ENCODE measurements at regions not wholly inside any gene's neighbourhood (a gene's known extent, or its start where the extent isn't known, plus 50 kb on each side); places are given as distances from the start of the nearest gene placed in this dataset.

DNA sequence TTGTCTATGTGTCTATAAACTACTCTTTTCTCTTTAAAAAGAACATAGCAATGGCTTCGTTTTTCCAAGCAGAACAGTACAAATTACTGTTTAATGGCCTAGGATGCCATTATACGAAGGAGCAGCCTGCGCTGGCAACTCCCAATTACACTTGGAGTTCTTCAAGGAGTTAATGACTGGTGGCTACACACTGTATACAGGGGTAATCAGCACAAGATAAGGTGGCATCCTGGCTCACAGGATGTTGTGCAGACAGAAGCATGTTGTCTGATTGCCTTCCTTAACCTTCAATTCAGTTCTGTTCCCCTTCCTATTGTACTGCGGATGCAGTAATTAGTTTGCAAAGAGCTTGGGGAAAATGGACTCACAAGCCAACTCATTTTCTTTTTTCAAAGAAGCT lies 250.7 kb upstream of the ROBO2 start:
- Mint-ChIP-seq H3K4me3 (ENCODE audit: unreplicated experiment) (no peak overlapping the region), H3K9me3 (ENCODE audit: unreplicated experiment) (no peaks in the 10 kb centered on the region), H3K27me3 (ENCODE audit: unreplicated experiment) (no peaks in the 10 kb centered on the region), H3K36me3 (ENCODE audit: low read depth, unreplicated experiment) (no peaks in the 10 kb centered on the region), H3K27ac (ENCODE audit: unreplicated experiment) (no peak overlapping the region), H3K4me1 (ENCODE audit: unreplicated experiment) (peaks cover 6% of the 10 kb centered on the region)
- DNase-seq (ENCODE audit: low spot score): no peak
- TF ChIP-seq, protein P1, sequence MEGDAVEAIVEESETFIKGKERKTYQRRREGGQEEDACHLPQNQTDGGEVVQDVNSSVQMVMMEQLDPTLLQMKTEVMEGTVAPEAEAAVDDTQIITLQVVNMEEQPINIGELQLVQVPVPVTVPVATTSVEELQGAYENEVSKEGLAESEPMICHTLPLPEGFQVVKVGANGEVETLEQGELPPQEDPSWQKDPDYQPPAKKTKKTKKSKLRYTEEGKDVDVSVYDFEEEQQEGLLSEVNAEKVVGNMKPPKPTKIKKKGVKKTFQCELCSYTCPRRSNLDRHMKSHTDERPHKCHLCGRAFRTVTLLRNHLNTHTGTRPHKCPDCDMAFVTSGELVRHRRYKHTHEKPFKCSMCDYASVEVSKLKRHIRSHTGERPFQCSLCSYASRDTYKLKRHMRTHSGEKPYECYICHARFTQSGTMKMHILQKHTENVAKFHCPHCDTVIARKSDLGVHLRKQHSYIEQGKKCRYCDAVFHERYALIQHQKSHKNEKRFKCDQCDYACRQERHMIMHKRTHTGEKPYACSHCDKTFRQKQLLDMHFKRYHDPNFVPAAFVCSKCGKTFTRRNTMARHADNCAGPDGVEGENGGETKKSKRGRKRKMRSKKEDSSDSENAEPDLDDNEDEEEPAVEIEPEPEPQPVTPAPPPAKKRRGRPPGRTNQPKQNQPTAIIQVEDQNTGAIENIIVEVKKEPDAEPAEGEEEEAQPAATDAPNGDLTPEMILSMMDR (IDR thresholded peaks at IDR 0.05; ENCODE audit: unreplicated experiment): no peak

DNA sequence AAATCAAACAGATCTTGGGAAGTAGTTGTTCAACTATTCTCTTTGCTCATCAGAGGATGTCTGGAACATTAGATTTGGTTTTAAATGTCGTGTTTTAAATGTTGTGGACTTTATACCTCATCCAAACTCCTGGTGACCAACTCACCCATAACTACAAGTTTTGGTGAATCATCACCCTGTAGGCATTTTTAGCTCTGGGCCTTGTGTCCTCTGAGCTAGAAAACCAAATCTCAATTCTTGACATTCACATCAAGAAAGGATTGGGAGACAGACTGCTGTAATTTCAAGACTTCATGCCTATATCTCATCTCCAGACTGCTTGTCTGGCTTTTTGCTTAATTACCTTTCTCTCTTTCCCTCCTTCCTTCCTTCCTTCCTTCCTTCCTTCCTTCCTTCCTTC lies 228.5 kb upstream of the ROBO2 start:
- Mint-ChIP-seq H3K4me3 (ENCODE audit: unreplicated experiment) (no peak overlapping the region), H3K27ac (ENCODE audit: unreplicated experiment) (no peak overlapping the region), H3K27me3 (ENCODE audit: unreplicated experiment) (no peaks in the 10 kb centered on the region), H3K9me3 (ENCODE audit: unreplicated experiment) (no peaks in the 10 kb centered on the region), H3K36me3 (ENCODE audit: low read depth, unreplicated experiment) (no peaks in the 10 kb centered on the region), H3K4me1 (ENCODE audit: unreplicated experiment) (no peaks in the 10 kb centered on the region)
- DNase-seq (ENCODE audit: low spot score): no peak
- TF ChIP-seq, protein P1 (IDR thresholded peaks at IDR 0.05; ENCODE audit: unreplicated experiment): no peak

DNA sequence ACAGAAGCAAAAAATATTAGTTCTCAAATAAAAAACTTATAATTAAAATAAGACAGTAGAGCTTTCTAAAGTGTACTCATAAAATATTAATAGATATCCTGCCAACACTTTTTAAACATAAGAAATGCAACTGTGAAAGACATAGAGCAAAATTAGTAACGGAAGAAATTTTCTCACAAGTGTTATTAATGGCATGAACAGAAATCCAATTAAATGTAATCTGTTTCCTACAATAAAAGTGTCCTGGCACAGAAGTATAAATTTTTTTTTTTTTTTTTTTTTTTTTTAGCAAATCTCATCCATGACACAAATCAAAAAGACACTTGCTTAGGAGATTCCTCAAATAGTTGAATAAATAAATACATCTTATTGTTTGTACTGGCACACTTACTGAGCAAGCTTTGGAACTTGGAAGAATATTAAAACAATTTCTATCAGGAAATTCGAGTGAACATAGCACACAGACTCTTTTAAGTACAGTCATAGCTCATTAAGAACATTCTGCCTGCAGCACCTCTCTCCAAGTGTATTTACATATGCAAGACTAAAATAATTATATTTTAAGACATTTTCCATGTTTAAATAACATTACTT lies 227.2 kb upstream of the ROBO2 start:
- H3K27ac Mint-ChIP-seq (ENCODE audit: unreplicated experiment): no peak overlapping the region
- DNase-seq (ENCODE audit: low spot score): no peak

DNA sequence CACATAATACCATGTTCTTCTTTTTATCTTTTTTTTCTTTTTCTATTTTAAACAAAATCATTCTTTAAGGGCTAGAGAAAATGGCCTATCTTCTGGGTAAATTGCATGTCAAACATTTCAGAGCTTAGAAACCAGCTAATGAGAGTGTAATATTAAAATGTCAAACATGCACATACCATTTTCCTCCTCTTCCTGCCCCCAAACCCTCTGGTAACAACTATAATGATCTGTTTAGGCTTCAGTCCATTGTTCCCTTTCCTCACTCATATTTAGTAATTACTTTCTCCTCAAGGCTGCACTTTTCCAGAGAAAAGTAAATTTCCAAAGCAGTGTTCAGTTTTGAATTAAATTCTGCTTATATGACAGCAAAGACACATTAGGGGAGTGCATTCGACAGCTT lies 224.3 kb upstream of the ROBO2 start:
- no peak overlapping the region for H3K27ac Mint-ChIP-seq (ENCODE audit: unreplicated experiment)
- no peaks in the 10 kb centered on the region for H3K36me3 Mint-ChIP-seq (ENCODE audit: low read depth, unreplicated experiment)
- H3K9me3 Mint-ChIP-seq (ENCODE audit: unreplicated experiment): no peaks in the 10 kb centered on the region
- no peak overlapping the region for H3K4me3 Mint-ChIP-seq (ENCODE audit: unreplicated experiment)
- no peak for DNase-seq (ENCODE audit: low spot score)
- no peaks in the 10 kb centered on the region for H3K27me3 Mint-ChIP-seq (ENCODE audit: unreplicated experiment)
- TF ChIP-seq, protein P1 (IDR thresholded peaks at IDR 0.05; ENCODE audit: unreplicated experiment): no peak
- H3K4me1 Mint-ChIP-seq (ENCODE audit: unreplicated experiment): no peaks in the 10 kb centered on the region

More for the DNA sequence above, 227.2 kb upstream of the ROBO2 start:
- TF ChIP-seq, protein P1 (IDR thresholded peaks at IDR 0.05; ENCODE audit: unreplicated experiment): no peak
- H3K27me3 Mint-ChIP-seq (ENCODE audit: unreplicated experiment): no peaks in the 10 kb centered on the region
- no peaks in the 10 kb centered on the region for H3K4me1 Mint-ChIP-seq (ENCODE audit: unreplicated experiment)
- no peaks in the 10 kb centered on the region for H3K36me3 Mint-ChIP-seq (ENCODE audit: low read depth, unreplicated experiment)
- H3K9me3 Mint-ChIP-seq (ENCODE audit: unreplicated experiment): no peaks in the 10 kb centered on the region
- H3K4me3 Mint-ChIP-seq (ENCODE audit: unreplicated experiment): no peak overlapping the region

DNA sequence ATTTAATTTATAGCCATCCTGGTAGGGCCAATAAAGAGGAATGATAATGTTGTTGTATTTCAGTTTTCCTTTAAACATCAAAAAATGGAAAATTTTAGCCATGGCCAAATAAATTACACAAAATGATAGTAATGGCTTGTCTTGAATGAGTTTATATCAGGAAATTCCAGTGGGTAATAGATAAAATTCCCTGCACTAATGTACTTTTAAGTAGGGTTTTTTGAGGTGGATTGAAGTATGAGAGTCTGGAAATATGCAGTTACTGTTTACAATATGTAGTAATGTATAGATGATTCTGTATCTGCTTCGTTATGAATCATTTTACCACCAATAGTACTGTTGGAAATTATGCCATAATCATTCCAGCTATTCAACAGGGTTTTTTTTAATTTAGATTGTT lies 219.4 kb upstream of the ROBO2 start:
- Mint-ChIP-seq H3K4me3 (ENCODE audit: unreplicated experiment) (no peak overlapping the region), H3K27ac (ENCODE audit: unreplicated experiment) (no peak overlapping the region), H3K27me3 (ENCODE audit: unreplicated experiment) (no peaks in the 10 kb centered on the region), H3K36me3 (ENCODE audit: low read depth, unreplicated experiment) (no peaks in the 10 kb centered on the region), H3K4me1 (ENCODE audit: unreplicated experiment) (no peaks in the 10 kb centered on the region), H3K9me3 (ENCODE audit: unreplicated experiment) (no peaks in the 10 kb centered on the region)
- no peak for DNase-seq (ENCODE audit: low spot score)
- TF ChIP-seq, protein P1 (IDR thresholded peaks at IDR 0.05; ENCODE audit: unreplicated experiment): no peak

All from endothelial cell (in vitro differentiated cells).